ENCODE measurements at regions not wholly inside any gene's neighbourhood (a gene's known extent, or its start where the extent isn't known, plus 50 kb on each side); places are given as distances from the start of the nearest gene placed in this dataset.
"Not testable (repeated sequence)": the region's sequence is repeated elsewhere in the genome, so short reads cannot be mapped to it uniquely, and the experiment has no call there.

DNA sequence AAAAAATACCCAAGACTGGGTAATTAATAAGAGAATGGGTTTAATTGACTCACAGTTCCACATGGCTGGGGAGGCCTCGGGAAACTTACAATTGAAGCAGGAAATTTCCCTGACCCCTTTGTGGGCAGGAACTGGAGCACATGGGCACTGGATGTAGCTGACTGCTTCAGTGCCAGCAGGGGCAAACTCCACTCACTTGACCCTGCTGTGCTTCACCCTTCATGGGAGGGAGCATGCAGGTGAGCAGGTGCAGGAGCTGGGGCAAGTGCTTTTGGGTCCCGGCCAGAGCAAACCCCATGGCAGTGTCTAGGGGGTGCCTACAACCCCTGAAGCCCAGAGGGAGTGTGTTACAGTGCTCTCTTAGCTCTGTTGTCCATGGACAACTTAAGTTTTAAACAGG, 132.6 kb downstream of the AKR1D1 start:
- DNase-seq = no peak
- intact Hi-C loops (cut with DNase I) = no loop called here

DNA sequence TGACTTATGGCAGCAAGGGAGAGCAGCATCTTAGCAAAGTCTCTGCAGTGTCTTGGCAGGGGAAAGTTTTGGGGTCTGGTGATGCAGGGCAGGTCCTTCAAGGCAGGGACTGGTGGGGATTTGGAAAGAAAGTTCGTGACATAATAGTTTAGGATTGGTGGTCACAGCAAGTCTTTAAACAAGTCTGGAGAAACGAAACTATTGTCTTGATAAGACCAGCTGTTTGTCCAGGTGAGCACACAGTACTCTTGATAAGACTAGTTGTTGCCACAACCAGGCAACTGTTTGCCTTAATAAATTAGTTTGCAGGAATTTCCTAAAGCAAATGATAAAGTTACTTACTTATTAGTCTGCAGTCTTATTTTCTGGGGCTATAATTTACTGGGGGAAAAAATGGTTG, 136.1 kb downstream of the AKR1D1 start:
- intact Hi-C loops (cut with DNase I) = no loop called here
- no peak for DNase-seq

DNA sequence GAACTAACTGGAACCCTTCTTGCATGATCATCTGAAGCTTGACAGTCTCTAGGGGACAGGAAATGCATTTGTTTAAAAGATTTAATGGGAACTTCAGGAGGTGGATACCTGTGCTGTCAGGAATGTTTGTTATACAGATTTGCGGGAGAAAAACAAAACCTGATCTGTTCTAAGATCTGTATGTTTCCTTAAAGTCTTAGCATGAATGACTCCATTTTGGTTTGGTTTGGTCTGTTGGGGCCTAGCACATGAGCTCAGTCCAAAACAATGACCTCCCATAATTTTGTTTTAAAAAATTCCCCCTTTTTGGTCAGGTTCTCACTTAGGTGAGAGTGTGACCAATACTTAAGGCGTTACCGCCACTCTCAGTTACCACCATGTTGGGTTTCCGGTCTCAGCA, 138.7 kb downstream of the AKR1D1 start:
- intact Hi-C loops (cut with DNase I) = no loop called here
- DNase-seq = no peak

DNA sequence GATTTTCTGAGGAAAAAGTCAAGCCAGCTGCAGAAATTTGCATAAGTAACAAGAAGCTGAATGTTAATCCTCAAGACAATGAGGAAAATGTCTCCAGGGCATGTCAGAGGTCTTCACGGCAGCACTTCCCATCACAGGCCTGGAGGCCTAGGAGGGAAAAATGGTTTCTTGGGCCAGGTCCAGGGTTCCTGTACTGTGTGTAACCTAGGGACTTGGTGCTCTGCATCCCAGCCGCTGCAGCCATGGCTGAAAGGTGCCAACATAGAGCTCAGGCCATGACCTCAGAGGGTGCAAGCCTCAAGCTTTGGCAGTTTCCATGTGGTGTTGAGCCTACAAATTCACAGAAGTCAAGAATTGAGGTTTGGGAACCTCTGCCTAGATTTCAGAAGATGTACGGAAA, 144.1 kb downstream of the AKR1D1 start:
- DNase-seq; intact Hi-C loops (cut with DNase I): not testable (repeated sequence)

DNA sequence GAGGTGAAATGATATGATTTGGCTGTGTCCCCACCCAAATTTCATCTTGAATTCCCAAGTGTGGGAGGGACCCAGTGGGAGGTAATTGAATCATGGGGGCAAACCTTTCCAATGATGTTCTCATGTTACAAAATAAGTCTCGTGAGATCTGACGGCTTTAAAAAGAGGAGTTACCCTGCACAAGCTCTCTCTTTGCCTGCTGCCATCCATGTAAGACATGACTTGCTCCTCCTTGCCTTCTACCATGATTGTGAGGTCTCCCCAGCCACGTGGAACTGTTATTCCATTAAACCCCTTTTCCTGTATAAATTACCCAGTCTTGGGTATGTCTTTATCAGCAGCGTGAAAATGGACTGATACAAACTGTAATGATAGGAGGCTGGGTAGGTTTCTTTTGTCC, 145.1 kb downstream of the AKR1D1 start:
- intact Hi-C loops (cut with DNase I); DNase-seq: not testable (repeated sequence)

DNA sequence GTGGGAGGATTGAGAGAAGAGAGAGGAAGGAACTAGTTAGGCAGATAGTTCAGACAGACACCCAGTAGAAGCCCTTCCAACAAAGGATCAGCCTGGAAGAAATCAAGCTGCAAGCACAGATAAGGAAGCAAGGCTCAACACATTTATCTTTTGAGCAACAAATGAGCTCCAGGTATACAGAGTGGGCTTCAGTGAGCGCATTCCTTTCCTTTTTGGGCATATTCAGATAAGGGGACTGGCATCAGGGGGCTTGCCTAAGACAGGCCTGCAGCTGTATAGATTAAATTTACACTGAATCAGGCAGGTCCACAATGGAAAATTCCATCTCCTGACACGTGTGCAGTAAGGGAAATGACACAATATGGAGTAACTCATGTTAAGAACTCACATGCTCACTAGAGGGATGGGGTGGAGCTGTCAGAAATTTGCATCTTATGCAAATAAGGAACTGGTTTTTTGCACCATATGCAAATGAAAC, 147.2 kb downstream of the AKR1D1 start:
- DNase-seq = no peak
- intact Hi-C loops (cut with DNase I) = no loop called here

DNA sequence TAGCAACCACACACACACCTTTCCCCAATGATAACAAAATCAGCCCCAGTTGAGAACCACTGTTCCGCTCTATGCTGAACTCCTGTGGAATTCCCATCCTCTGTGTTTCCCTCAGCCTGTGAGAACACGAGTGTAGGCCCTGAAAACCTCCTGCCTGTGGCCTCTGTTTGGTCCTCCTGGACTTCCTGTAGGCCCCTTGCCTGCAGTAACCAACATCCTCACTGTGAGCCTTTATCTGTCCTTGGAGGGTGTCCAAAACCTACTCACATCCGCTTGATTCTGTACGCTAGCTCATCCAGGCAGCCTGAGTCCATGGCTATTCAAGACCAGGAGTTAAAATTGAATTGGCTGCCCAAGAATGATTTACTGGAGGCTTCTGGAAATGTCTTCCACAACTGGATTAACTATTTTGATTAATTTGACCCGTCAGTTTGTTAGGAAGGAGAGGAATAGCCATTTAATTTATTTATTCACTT, 149.8 kb downstream of the AKR1D1 start:
- peak in 23 of 42 donors; percentile 2 to 47 (median 20) for DNase-seq
- intact Hi-C loops (cut with DNase I) = no loop called here

DNA sequence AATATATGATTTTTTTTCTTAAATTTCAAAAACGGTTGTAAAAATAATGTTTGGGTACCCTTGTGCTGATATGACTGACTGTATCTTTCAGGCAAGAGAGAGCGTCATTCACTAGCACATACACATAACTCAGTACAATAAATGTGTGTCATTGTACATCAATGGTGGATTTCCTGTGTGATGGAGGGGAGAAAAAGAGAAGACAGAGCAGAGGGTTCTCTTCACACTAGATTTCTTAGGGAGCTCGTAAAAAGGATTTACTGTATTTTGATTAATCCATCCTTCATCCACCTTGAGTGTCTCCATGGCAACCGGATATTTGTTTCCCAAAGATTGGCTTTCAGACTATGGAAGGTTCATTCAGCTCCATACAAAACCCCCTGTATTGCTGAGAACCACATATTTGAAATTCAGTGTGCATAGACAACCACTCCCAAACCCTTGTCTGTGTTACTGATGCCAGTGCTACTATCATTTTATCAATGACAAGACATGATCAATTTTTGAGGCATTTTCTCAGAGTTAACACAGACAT, 150.6 kb downstream of the AKR1D1 start:
- DNase-seq = no peak
- intact Hi-C loops (cut with DNase I) = no loop called here

DNA sequence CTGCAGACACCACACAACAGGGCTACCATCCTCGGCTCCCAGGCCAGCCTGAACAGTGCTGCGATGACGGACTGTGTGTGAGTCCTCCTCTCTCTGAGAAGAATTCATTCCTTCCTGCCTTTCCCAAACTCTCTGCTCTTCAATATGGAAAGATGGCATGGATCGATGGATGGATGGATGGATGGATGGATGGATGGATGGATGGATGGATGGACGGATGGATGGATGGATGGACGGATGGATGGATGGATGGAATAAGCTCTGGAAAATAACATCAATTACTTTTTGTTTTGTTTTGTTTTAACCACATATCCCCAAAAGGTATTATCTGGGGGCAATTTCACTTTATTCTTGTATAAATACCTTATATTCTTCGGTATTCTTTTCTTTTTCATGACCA, 151.9 kb downstream of the AKR1D1 start:
- intact Hi-C loops (cut with DNase I) = no loop called here
- DNase-seq = no peak

DNA sequence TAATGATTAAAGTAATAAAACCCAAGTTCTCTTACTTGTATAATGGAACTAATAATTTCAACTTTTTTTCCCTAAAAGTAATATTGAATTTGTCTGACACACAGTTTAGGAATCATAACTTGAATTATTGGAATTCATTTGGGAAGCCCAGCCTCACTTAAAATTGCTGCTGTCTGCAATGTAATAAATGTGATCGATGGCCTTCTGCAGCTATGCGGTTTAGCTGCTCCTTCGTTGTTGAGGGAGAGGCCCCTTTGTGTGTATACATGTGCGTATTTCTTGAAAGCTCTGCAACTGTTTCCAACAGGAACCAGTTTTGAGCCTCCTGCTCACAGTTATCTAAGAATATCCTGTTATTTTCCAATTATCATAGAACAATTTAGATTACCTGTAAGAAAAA, 152.5 kb downstream of the AKR1D1 start:
- DNase-seq = peak in 1 of 42 donors; percentile 17
- intact Hi-C loops (cut with DNase I) = no loop called here

DNA sequence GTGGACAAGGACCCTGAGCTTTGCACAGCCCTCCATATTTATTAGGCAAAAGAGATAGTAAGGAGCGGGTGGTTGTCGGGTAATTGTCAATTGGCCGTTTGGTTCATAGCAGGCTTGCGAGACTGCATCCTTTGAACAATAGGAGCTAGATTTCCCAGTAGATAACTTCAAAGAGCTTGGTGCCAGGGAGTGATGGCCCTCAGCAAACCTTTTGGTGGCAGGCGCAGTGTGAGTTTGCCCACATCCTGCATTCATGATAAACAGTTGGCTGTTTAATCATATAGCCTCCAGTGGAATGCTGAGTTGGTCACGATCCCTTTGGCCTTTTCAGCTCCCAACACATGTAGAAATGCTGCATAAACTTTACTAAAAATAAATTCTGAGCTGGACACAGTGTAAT, 156.9 kb downstream of the AKR1D1 start:
- DNase-seq = no peak
- intact Hi-C loops (cut with DNase I) = no loop called here

DNA sequence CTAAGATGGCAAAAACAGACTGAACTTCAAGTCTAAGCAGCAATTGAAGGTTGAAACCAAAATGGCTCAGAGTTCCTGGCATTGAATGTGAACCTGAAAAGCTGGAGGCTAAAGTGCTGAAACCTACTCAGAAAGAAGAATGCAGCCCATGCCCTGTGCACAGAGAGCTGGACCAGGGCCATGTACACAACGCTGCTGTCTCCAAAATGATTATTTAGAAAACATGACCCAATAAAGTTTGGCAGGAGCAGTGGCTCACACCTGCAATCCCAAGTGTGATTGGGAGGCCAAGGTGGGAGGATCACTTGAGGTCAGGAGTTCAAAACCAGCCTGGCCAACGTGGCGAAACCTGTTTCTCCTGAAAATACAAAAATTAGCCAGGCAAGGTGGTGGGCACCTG, 158.9 kb downstream of the AKR1D1 start:
- intact Hi-C loops (cut with DNase I) = no loop called here
- DNase-seq = peak in 1 of 42 donors; percentile 9

DNA sequence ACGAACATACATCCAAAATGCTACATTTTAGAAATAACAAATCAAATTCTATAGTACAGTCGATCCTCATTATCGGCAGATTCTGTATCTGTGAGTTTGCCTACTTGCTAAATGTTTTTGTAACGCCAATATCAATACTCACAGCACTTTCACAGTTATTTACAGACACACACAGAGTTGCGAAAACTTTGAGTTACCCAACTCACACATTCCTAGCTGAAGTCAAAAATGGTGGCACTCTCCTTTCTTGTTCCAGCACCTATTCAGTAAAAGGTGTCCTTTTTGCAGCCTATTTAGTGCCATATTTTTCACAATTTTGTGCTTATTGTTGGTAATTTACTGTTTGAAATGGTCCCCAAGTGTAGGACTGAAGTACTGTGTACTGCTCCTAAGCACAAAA, 161.7 kb downstream of the AKR1D1 start:
- intact Hi-C loops (cut with DNase I) = no loop called here
- no peak for DNase-seq

DNA sequence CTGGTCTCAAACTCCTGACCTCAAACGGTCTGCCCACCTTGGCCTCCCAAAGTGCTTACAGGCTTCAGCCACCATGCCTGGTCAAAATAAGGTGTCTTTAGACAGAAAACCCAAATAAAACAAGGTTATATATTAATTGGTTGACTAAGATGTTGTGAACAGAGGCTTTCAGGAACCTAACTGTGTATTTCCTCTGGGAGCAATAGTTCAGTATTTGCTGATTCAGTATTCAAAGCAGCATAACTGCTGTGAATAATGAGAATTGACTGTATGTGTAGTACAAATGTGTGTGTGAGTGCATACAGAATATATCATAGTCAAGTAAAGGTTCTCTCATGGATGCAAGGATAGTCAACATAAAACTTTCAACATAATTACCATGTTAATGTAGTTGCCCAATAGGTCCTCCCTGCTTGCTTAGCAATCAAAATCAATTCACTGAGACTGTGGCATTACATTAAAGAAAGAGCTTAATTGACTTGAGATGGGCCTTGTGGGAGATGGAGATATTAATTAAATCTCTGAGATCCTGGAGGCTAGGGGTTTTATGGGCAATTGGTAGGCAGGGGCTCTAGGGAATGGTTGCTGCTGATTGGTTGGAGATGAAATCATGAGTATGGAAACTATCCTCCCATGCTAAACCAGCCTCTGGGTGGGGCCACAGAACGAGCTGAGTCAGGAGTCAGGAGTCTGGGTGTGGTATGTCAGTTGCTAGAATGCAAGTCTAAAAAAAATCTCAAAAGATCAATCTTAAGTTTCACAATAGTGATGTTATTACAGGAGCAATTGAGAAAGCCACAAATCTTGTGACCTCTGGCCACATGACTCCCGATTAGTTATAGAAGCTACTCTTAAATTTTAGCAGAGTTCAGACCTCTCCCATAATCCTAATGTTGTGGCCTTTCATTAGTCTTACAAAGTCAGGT, 162.7 kb downstream of the AKR1D1 start:
- intact Hi-C loops (cut with DNase I) = no loop called here
- DNase-seq = no peak

DNA sequence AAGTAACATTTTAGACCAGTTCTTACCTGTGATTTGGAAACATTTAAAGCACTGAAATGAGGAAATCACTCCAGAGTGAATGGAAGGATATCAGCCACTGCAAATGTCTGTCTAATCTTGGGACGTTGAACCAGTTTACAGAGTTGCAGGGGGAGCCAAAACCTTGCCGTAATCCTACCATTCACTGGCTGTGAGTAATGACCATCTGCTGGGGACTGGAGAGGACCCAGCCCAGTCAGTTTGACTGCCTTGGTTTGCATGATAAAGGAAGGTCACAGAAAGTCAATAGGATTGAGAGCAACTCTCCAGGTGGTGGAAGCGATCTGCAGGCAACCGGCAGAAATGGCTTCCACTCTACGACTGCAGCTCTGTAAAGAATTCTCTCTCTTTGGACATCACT, 167.2 kb downstream of the AKR1D1 start:
- no peak for DNase-seq
- intact Hi-C loops (cut with DNase I) = no loop called here

DNA sequence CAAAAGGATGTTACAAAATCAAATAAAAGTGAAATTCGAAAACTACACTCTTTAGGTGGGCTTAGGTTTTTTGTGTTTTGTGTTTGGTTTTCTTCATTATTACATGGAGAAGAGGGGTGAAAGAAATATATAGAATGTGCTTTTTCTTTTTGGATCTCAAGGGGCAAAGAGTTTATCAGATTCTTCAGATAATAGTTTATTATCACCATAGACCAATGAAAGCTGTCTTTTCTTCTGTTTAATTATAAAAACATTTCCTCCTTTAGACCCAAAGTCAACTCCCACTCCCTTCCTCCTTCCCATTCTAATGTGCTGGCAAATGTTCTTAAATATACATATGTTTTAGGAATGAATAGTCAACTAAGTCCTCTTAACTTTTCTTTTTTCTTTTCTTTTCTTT, 167.6 kb downstream of the AKR1D1 start:
- no peak for DNase-seq
- intact Hi-C loops (cut with DNase I) = no loop called here

DNA sequence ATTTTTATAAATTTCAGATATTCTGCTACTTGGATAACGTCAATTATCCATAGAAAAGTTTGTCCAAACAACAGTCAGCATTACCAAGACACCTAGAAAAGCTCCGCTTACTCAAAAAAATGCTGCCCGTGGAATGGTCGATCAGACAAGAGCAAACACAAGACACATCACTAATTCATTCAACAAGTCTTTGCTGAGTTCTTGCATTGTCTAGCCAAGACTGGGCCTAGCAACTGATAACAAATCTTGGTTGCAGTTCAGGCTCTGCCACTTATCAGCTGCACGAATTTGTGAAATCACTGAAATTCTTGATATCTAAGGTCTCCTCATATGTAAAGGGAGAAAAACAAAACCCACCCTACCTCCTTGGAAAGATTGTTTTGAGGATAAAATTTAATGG, 168.3 kb downstream of the AKR1D1 start:
- DNase-seq = no peak
- intact Hi-C loops (cut with DNase I) = no loop called here

DNA sequence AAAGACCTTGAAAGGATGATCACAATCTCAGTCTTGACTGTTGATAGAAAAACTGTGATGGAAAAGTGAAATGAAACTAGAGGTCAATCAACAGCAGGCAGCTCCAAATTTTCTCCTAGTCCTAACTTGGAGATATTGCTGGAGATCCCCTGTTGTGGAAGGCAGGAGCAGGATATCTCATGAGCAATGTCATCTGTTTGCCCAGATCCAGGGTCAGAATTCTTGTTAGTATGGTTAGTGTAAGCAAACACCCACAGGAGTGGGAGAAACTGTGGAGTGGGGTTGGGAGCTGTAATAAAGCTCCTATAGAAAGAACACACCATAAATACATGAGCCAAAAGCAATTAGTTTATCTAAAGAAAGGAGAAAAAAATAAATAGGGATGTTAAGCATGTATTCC, 169.0 kb downstream of the AKR1D1 start:
- DNase-seq = no peak
- intact Hi-C loops (cut with DNase I) = no loop called here

DNA sequence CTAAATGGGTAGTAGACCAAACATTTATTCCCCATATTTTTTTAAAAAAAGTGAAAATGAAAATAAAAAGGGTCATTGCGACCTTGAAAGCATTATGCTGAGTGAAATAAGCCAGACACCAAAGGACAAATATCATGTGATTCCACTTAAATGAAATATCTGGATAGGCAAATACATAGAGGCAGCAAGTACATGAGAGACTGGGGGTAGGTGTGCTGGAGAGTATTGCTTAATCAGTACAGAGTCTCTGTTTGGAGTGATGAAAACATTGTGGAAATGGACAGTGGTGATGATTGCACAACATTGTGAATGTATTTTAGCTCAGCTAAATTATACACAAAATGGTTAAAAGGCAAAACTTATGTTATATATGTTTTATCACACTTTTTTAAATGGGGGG, 169.4 kb downstream of the AKR1D1 start:
- intact Hi-C loops (cut with DNase I) = no loop called here
- DNase-seq = no peak

DNA sequence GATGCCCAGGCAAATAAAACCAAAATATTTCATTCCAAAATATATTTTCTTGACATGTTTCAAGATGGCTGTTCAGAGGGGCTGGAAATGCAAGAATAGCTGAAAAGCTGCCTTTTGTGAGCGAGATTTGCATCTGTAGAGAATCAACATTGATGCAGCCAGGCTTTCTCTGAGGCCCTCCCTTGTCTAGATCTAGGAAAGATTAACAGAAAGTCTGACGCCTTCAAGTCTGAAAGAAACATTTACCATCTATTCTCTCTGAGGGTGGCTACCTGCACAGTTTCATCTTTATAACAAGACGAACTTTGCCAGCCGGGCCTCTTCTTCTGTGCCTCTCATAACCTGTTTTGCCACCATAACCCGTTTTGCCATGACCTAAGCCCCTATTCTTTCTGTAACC, 170.2 kb downstream of the AKR1D1 start:
- intact Hi-C loops (cut with DNase I) = no loop called here
- no peak for DNase-seq

DNA sequence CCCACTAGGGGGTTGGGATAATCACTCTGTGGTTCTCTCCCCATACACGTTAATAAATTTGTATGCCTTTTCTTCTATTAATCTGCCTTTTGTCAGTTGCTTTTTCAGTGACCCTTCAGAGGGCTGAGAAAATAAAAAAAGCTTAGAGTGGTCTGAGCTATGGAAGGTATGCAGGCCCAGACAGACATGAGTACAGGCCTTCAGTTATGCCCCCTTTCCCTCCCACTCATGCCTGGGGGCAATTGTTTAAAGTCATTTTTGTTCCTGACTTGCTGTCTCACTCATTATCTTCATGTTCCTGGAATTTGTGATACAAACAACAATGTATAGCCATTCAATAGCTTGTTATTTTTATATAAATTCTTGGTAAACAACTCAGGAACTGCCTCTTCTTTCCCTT, 170.8 kb downstream of the AKR1D1 start:
- no peak for DNase-seq
- intact Hi-C loops (cut with DNase I) = no loop called here

Data from head of caudate nucleus (tissue), 42 donors.